ENCODE measurements at regions not wholly inside any gene's neighbourhood (a gene's known extent, or its start where the extent isn't known, plus 50 kb on each side); places are given as distances from the start of the nearest gene placed in this dataset.

DNA sequence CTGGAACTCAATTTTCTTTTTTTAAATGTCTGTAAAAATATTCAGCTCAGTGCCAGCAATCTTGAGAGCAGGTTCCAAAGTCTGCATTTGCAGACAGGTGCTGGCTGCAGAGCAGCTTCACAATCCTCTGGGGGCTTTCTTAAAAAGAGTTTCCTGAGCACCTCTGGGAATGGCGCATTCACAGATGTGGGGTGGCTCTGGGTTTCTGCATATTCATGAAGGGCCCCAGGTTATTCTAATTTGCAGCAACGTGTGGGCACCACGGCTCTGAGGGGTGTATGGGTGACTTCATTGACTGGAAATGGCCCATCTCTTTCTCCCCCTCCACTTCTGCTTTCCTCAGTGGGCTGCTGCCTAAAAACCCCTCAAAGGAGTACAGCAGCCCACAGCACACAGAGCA, 225.0 kb upstream of the APCDD1 start:
- TF ChIP-seq, protein P1, sequence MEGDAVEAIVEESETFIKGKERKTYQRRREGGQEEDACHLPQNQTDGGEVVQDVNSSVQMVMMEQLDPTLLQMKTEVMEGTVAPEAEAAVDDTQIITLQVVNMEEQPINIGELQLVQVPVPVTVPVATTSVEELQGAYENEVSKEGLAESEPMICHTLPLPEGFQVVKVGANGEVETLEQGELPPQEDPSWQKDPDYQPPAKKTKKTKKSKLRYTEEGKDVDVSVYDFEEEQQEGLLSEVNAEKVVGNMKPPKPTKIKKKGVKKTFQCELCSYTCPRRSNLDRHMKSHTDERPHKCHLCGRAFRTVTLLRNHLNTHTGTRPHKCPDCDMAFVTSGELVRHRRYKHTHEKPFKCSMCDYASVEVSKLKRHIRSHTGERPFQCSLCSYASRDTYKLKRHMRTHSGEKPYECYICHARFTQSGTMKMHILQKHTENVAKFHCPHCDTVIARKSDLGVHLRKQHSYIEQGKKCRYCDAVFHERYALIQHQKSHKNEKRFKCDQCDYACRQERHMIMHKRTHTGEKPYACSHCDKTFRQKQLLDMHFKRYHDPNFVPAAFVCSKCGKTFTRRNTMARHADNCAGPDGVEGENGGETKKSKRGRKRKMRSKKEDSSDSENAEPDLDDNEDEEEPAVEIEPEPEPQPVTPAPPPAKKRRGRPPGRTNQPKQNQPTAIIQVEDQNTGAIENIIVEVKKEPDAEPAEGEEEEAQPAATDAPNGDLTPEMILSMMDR (IDR thresholded peaks at IDR 0.05) = no peak
- TF ChIP-seq POLR2A (IDR thresholded peaks at IDR 0.05) = no peak
- TF ChIP-seq POLR2AphosphoS5 (IDR thresholded peaks at IDR 0.05) = no peak
